CD4-positive, alpha-beta T cell treated with Interferon alpha-2 for 1 hour (primary cell): ENCODE measurements at regions not wholly inside any gene's neighbourhood (a gene's known extent, or its start where the extent isn't known, plus 50 kb on each side); places are given as distances from the start of the nearest gene placed in this dataset.

Source experiments
- DNase-seq, 2 donors: peaks; one replicate each; pipeline ENCODE4 v3.0.0-alpha.2; 2020 to 2022

DNA sequence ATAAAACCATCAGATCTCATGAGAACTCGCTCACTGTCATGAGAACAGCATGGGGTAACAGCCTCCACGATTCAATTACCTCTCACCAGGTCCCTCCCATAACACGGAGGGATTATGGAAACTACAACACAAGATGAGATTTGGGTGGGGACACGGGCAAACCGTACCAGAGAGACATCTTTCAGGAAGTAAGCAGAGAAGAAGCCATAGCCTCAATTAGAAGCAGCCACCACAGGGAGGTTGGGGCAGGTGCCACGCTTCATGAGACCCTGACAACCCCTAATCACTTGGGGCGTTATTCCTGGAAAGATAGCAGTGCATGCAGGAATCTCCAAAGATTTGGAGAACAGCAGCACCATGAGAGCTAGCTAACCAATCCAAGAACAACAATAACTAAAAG lies 52.9 kb upstream of the SIRPG start:
- DNase-seq: no peak

- DNase-seq: no peak
Measured at GRCh38 chr20:1707588-1708449, 50.2 kb upstream of the SIRPG start.
